Astrocyte of the cerebellum (primary cell): ENCODE measurements at regions not wholly inside any gene's neighbourhood (a gene's known extent, or its start where the extent isn't known, plus 50 kb on each side); places are given as distances from the start of the nearest gene placed in this dataset.

Experiments
- DNase-seq: peaks from one replicate; pipeline ENCODE4 v3.0.0-alpha.2; 2011; ENCODE audit warnings: low read depth
- H3K4me3 ChIP-seq: 2 replicates; pipeline ENCODE4 v1.5.1; 2011; ENCODE audit warnings: mild to moderate bottlenecking, low read depth, low read length, moderate library complexity
- CTCF ChIP-seq: IDR thresholded peaks from 2 replicates; pipeline ENCODE4 v1.5.1; 2012; ENCODE audit warnings: low read length, low read depth, moderate library complexity, mild to moderate bottlenecking; ENCODE audit errors: missing control alignments
- in situ Hi-C: cut with HindIII; loops from 2 replicates; pipeline ENCODE4 v1.10.0; 2017; ENCODE audit warnings: low sequenced_read_pairs

GRCh38 chr12:24400533-24400932 is 451.1 kb upstream of the SOX5 start:
- no peak for TF ChIP-seq CTCF
- in situ Hi-C loops, result no loop called here
- no peak for DNase-seq
- H3K4me3 ChIP-seq, result no peak overlapping the region

GRCh38 chr12:24398605-24399004 is 449.1 kb upstream of the SOX5 start:
- no peak for DNase-seq
- no peak for TF ChIP-seq CTCF
- H3K4me3 ChIP-seq, result no peak overlapping the region
- in situ Hi-C loops, result no loop called here

- in situ Hi-C loops, result no loop called here
These were observed 446.8 kb upstream of the SOX5 start for GRCh38 chr12:24396224-24396623.

GRCh38 chr12:24394246-24394645 is 444.8 kb upstream of the SOX5 start:
- H3K4me3 ChIP-seq, result no peak overlapping the region
- no peak for TF ChIP-seq CTCF
- no peak for DNase-seq
- in situ Hi-C loops, result no loop called here

More at GRCh38 chr12:24396224-24396623, 446.8 kb upstream of the SOX5 start:
- no peak for DNase-seq
- no peak for TF ChIP-seq CTCF
- no peak overlapping the region for H3K4me3 ChIP-seq

GRCh38 chr12:24393071-24393470 is 443.6 kb upstream of the SOX5 start:
- H3K4me3 ChIP-seq, result no peak overlapping the region
- TF ChIP-seq CTCF, result no peak
- DNase-seq, result no peak
- in situ Hi-C loops, result no loop called here

GRCh38 chr12:24389394-24389793 is 439.9 kb upstream of the SOX5 start:
- in situ Hi-C loops, result no loop called here

More at GRCh38 chr12:24389394-24389793, 439.9 kb upstream of the SOX5 start:
- no peak for DNase-seq
- no peak for TF ChIP-seq CTCF
- no peak overlapping the region for H3K4me3 ChIP-seq
